AG08395 (cell line): ENCODE measurements at regions not wholly inside any gene's neighbourhood (a gene's known extent, or its start where the extent isn't known, plus 50 kb on each side); places are given as distances from the start of the nearest gene placed in this dataset.
"Not testable (repeated sequence)": the region's sequence is repeated elsewhere in the genome, so short reads cannot be mapped to it uniquely, and the experiment has no call there.

Experiments
- DNase-seq: peaks from one replicate; pipeline ENCODE4 v3.0.0; 2012; ENCODE audit warnings: mixed read lengths, low spot score

DNA sequence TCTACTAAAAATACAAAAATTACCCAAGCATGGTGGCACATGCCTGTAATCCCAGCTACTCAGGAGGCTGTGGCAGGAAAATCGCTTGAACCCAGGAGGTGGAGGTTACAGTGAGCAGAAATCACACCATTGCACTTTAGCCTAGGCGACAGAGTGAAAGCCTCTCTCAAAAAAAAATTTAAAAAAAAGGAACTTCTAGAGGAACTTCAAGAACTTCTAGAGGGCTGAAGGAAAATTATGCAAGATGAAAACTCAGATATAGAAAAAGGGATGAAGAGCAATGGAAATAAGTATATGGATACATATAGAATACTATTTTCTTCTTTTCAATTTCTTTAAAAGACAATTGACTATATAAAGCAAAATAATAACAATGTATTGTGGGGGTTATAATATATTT is 51.2 kb upstream of the PRR5 start:
- DNase-seq, result no peak

DNA sequence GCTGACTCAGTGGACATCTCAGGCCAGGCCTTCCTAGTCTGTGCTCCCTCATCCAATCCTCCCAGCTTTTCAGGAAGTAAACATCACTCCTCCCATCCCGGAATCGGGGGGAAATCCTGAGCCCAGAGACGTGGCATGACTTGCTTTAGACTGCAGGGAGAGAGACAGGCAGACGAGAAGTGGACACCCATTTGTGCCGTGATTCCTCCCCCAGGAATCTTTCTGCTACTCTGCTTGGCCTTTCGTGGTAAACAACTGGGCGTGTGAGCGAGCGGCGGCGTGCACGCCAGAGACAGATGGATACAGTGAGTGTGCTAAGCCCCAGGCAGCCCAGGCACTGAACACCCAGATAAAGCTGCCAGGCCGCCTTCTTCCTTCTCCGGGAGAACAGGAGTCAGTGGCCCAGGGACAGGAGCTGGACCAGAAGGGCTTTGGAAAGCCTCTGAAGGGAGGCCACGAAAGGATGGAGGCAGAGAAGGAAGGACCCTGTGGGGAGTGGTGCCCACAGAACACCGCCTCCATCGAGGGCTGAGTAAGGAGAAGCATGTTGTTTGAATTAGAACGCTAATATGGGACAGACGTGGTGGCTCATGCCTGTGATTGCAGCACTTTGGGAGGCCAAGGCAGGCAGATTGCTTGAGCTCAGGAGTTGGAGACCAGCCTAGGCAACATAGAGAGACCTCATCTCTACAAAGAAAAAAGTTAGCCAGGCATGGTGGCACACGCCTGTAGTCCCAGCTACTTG is 53.0 kb upstream of the PRR5 start:
- peak; percentile 95 for DNase-seq

DNA sequence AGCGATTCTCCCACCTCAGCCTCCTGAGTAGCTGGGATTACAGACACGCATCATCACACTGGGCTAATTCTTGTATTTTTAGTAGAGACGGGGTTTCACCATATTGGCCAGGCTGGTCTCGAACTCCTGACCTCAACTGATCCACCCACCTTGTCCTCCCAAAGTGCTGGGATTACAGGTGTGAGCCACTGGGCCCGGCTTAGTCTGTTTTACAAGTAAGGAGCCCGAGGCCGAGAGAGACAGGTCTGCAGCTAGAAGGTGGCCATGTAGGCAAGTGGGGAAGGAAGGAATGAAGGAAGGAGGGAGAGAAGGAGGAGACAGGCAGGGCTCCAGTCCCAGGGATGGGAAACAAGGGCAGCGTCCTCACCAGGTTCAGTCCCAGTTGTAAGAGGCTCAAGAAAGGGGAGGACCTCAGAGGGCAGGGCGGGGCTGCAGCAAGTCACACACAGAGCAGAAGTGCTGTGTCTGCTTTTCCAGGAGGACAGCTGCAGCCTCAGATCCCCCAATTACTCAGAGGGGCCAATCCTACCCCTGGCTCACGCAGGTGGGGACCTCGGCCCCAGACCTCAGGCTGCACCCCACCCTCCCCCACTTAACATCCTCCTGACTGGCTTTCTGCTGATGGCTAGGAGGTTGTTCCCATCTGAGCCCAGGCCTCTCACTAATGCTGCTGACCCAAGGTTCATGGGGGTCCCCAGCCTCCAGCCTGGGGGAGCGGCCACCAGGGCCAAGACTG is 53.8 kb upstream of the PRR5 start:
- peak; percentile 65 for DNase-seq

DNA sequence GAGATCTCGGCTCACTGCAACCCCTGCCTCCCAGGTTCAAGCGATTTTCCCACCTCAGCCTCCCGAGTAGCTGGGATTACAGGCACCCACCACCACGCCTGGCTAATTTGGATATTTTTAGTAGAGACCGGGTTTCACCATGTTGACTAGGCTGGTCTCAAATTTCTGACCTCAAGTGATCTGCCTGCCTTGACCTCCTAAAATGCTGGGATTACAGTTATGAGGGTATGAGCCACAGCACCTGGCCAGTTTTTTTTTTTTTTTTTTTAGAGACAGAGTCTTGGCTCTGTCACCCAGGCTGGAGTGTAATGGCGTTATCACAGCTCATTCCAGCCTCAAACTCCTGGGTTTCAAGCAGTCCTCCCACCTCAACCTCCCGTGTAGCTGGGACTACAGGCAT is 54.9 kb upstream of the PRR5 start:
- DNase-seq, result no peak

DNA sequence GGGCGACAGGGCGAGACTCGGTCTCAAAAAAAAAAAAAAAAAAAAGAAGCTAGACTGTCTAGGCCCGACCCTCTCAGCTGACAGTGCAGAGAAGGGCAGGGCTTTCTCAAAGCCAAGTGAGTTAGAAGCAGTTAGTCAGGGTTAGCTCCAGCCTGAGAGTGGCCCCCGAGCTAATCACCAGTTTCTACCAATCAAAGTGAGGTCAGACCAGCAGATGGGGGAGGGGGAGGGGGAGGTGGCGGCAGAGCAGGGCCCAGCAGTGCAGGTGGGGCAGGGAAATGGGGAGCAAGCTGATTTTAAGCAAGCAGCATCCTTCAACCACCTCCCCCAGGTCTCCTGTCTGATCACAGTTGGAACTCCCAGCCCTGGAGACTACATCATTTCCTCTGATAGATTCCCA is 55.3 kb upstream of the PRR5 start:
- no peak for DNase-seq

DNA sequence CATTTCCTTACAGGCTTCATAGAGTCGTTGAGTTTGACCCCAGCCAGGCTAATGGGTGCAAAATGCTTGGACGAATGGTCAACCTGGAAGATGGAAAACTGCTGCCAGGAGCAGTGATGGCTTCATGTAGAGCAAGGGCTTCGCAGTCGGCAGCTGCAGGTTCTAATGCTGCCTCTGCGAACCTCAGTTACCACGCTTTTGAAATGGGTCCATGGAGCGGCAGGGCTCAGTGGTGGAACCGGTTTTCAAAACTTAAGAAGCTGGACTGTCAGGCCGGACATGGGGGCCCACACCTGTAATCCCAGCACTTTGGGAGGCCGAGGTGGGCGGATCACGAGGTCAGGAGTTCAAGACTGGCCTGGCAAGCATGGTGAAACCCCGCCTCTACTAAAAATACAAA is 55.9 kb upstream of the PRR5 start:
- no peak for DNase-seq

DNA sequence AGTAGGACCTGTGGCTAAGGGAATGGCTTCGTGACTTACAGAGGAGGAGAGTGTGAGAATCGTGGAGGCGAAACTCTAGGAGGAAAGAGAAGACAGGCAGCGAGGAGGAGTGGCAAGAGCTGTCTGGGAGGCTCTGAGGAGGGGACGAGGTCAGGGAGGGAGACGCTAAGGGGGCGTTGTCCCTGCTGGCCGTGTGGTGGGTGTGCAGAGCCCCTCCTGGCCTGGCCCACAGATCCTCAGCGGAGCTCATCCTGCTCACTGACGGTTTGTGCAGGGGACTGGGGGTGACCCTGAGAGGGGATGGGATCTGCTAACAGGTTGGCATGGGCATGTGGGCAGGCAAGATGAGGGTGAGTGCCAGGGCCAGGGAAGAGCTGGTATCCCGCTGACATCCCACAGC is 56.5 kb upstream of the PRR5 start:
- no peak for DNase-seq

DNA sequence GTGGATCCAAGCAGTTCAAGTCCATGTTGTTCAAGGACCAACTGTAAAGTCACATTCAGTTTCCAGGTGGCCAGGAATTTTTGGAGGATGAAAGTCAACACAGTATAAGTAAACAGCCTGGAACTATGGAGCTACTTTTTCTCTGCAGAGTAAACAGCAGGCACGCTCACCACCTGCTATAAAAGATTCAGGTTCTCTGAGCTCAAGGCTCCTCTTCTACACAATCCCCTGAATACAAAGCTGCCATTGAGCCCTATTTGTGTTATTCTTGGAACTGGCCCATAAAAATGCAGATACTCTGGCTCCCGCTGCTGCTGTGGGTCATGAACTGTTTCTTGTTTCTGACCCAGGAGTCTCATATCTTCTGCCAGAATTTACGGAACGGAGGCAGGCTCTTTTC is 56.9 kb upstream of the PRR5 start:
- no peak for DNase-seq

DNA sequence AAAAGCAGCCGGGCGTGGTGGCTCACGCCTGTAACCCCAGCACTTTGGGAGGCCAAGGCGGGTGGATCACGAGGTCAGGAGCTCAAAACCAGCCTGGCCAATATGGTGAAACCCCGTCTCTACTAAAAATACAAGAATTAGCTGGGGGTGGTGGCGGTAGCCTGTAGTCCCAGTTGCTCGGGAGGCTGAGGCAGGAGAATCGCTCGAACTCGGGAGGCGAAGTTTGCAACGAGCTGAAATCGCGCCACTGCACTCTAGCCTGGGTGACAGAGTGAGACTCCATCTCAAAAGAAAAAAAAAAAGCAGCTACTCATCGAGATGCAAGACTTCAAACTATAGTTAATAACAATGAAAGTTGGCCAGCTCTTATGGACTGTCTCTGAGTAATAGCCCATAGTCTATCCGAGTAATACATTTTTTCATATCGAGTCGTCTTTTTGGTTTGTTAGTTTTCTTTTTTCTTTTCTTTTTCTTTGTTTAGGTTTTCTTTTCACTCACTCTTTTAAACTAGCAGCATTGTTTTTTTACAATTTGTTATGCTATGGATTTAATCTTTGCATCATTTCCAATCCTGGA is 58.4 kb upstream of the PRR5 start:
- DNase-seq, result not testable (repeated sequence)

DNA sequence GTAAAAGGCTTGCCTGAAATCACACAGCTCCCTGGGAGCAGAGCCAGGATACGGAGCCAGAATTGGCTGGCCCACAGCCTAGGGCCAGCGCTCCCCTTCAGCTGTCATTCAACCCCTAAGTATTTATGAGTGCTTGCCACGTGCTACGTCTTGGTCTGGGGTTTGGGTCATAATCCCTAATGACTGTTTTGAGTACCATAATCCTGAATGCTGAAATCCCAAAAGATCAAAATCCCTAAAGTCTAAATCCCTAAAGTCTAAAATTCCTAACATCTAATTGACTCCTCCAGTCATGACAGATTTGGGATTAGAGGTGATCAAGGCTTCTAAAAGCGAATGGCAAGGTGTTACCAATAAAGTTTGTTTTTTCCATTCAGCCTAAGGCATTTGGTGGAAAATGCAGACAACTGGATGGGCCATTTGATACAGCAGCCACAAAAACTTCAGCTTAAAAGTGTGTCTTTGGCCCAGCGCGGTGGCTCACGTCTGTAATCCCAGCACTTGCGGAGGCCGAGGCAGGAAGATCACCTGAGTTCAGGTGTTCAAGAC is 59.8 kb upstream of the PRR5 start:
- DNase-seq, result no peak

DNA sequence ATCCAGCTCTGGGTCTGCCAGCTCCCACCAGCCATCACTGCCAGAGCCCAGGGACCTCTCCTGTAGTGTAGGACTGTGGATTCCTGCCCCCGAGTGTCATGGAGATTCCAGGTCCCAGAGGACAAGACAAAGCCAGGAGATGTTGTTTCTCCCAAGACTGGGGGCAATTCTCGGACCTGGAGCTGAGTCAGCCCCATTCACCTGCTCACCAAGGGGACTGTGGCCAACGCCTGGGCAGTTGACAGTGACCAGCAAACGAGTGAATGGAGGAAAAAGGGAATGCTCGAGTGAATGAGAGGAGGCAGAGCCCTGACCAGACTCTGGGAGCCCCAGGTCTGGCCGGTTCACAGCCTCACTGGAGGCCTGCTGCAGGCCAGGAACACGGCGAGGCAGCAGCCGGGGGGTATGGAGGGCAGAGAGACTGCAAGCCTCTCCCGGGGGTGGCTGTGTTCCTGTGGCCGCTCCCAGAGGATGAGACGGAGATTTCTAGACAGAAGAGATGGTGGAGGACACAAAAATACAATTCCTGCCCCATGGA is 61.3 kb upstream of the PRR5 start:
- DNase-seq, result no peak

DNA sequence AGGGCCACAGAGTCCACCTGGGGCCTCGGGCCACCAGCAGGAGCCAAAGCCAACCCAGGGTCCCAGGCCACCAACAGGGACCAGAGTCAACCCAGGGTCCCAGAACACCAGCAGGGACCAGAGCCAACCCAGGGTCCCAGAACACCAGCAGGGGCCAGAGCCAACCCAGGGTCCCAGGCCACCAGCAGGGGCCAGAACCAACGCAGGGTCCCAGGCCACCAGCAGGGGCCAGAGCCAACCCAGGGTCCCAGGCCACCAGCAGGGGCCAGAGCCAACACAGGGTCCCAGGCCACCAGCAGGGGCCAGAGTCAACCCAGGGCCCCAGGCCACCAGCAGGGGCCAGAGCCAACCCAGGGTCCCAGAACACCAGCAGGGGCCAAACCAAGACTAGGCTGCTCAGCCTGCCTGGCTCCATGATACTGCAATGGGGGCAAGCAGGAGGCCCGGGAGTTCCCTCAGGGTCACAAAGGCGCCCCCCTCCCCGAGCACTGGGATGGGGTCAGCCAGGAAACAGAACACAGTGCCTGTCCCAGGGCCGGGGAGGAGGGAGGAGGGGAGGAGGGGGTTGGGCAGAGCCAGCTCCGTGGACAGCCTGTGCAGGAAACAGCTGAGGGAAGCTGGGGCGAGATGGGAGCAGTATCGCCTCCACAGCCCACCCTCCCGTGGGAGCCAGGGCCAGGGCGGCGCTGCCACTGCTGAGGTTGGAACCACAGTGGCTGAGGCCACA is 62.0 kb upstream of the PRR5 start:
- DNase-seq, result no peak

DNA sequence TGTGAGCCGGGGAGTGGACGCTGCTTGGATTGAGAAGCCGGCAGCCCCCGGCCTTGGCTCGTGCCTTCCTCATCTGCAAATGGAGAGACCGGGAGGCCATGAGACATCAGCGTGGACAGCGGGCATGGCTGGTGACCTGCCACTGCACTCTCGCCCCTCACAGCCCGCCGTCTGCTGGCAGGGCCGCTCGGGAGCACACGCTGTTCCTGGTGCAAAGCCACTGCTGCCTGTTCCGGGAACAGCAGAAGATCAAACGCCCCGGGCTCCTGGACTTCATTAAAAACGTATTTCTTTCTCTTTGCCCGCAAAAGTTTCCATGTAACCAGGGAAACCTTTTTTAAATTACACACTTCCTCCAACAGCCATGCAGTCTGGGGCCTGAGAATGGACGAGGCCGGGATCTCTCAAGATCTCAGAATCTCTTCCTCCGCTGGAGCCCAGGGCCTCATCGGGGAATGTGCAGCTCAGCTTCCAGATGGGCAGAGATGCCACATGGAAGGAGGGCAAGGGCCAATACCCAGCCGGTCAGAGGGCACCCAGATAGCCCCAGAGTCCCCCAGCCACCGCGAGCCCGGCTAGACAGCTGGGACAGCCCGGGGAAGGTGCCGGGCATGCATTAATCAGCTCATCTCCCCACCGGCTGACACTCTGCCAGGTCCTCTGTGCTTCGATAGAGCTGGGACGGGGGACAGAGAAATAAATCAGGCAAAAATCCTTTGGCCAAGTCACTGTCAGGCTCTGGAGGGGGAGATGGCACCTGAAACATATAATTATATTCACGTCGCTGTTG is 62.8 kb upstream of the PRR5 start:
- peak; percentile 35 for DNase-seq

DNA sequence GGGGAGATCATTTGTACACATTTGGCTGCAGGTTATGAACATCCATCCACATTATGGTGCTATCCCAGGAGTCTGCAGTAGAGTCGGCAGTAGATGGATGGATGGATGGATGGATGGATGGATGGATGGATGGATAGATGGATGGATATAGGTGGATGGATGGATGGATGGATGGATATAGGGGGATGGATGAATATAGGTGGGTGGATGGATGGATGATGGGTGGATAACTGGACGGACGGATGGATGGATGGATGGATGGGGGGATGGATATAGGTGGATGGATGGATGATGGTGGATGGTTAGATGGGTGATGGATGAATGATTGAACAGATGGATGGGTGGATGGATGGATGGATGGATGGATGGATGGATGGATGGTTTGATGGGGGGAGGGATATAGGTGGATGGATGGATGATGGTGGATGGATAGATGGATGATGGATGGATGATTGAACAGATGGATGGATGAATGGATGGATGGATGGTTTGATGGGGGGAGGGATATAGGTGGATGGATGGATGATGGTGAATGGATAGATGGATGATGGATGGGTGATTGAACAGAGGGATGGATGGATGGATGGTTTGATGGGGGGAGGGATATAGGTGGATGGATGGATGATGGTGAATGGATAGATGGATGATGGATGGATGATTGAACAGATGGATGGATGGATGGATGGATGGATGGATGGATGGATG is 65.3 kb upstream of the PRR5 start:
- not testable (repeated sequence) for DNase-seq

DNA sequence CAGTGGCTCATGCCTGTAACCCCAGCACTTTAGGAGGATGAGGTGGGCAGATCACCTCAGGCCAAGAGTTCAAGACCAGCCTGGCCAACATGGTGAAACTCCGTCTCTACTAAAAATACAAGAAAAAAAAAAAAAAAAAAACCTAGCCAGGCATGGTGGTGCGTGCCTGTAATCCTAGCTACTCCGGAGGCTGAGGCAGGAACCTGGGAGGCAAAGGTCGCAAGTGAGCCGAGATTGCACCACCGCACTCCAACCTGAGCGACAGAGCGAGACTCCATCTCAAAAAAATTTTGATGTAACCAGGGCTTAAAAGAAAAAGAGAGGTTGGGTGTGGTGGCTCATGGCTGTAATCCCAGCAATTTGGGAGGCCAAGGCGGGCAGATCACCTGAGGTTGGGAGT is 66.4 kb upstream of the PRR5 start:
- not testable (repeated sequence) for DNase-seq

DNA sequence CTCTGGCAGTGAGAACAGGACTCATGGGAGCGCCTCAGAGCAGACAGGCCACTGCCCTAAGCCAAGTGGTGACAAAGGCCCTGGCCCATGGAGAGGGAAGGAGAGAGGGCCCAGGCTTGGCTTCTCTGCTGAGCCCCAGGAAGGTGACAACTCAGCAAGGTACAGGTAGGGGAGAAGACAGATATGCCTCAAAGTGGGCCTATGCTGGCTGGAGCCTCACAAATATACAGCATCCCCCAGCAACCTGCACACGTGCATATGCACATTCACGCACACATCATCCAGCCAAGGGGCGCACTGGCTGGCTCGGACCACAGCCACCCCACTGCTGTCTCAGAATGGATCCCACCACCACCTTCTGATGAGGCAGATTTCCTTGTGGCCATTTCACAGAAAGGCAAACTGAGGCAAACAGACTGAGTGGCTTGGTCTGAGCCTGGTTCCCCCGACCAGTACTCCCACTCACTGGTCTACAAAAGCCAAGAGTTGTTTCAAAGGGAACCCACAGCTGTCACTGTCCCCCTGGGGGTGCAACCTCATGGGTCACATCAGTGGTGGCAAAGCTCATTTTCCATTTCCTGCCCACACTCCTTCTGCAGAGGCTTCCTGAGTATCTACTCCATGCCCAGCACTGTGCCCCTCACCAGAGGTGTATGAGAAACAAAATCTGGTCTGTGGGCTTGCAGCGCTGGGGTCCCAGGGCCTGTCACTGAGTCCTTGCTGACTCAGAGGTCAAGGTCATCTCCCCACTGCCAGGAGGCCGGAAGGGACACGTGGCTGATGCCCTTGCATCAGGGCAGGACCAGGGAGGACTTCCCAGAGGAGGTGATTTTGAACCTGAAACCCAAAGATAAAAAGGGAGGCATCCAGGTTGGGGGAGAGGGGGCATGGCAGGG is 67.3 kb upstream of the PRR5 start:
- no peak for DNase-seq

DNA sequence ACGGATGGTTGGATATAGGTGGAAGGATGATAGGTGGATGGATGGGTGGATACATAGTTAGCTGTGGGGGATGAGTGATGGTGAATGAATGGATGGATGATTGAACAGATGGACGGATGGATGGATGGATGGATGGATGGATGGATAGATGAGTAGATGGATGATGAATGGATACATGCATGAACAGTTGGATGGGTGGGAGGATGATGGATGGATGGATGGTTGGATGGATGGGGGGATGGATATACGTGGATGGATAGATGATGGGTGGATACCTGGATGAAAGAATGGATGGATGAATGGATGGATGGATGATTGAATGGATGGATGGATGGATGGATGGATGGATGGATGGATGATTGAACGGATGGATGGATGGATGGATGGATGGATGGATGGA is 68.4 kb upstream of the PRR5 start:
- DNase-seq, result no peak

DNA sequence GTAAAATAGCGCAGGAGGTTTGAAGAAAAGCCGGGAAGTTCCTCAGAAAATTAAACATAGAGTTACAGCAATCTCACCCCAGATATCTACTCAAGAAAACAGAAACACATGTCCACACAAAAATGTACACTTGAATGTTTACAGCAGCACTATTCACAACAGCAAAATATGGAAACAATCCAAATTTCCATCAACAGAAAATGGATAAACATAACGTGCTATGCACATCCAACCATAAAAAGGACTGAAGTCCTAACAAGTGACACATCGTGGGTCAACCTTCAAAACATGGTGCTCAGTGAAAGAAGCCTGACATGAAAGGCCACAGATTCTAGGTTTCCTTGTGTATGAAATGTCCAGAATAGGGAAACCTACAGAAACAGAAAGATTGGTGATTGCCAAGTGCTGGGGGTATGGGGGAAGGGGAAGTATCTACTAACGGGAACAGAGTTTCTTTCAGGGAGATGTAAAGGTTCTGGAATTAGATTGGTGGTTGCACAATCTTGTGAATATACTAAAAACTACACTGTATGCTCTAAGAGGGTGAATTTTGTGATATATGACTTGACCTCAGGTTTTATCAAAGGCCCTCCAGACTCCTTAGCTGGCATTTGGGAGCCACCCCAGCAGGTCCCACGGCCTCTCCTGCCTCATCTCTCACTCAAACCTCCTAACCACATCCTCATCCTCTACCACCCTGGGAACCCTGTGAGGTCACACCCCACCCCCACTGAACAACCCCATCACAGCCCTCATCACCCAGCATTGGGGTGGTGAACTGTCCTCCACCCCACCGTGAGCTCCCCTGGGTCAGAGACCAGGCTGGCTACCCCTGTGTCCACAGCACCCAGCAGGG is 69.2 kb upstream of the PRR5 start:
- no peak for DNase-seq

DNA sequence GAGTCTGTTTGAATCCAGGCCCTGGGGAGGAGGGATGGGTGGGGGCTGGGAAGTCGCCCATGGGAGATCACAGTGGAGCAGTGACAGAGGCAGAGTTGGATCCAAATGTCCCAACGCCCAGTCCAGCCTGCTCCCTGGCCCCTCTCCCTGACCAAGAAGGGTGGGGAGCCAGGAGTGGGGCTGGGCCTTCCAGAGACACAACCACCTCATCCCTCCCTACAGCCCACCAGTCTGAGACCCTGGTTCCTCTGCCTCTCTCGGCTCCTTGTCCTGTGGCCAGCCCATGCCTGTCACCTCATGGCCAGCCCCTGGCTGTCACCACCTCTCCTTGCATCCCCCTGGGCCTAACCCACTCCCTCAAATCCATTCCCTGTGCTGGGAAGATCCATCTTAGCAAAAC is 71.2 kb upstream of the PRR5 start:
- DNase-seq, result no peak
